ENCODE measurements at regions not wholly inside any gene's neighbourhood (a gene's known extent, or its start where the extent isn't known, plus 50 kb on each side); places are given as distances from the start of the nearest gene placed in this dataset.

GRCh38 chr15:87734571-87735373, 521.8 kb downstream of the NTRK3 start:
- TF ChIP-seq, protein P1, sequence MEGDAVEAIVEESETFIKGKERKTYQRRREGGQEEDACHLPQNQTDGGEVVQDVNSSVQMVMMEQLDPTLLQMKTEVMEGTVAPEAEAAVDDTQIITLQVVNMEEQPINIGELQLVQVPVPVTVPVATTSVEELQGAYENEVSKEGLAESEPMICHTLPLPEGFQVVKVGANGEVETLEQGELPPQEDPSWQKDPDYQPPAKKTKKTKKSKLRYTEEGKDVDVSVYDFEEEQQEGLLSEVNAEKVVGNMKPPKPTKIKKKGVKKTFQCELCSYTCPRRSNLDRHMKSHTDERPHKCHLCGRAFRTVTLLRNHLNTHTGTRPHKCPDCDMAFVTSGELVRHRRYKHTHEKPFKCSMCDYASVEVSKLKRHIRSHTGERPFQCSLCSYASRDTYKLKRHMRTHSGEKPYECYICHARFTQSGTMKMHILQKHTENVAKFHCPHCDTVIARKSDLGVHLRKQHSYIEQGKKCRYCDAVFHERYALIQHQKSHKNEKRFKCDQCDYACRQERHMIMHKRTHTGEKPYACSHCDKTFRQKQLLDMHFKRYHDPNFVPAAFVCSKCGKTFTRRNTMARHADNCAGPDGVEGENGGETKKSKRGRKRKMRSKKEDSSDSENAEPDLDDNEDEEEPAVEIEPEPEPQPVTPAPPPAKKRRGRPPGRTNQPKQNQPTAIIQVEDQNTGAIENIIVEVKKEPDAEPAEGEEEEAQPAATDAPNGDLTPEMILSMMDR (IDR thresholded peaks at IDR 0.05): no peak
- no peak for TF ChIP-seq POLR2AphosphoS5 (IDR thresholded peaks at IDR 0.05)
- no peak for TF ChIP-seq POLR2A (IDR thresholded peaks at IDR 0.05)

All from prostate gland (tissue), 2 donors.